ENCODE measurements at regions not wholly inside any gene's neighbourhood (a gene's known extent, or its start where the extent isn't known, plus 50 kb on each side); places are given as distances from the start of the nearest gene placed in this dataset.

DNA sequence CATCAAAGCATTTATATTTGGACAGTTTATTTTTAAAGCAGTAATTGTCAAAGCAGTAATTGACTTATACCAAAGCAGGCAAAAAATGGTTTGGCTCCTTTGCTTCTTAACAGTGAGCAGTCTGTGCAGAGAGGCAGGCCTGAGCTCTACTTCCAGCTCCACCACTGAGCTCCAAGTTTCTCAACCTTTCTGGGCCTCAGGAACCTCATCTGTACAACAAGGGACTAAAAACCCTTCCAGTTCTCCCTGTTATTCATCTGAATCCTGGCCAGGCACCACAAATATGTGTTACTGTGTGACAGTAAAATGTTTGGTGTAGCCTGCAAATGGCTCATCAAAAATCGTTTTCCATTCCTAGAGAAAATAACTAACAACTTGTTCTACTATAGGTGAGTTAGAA, 88.7 kb upstream of the TTC29 start:
- no peak overlapping the region for H3K4me3 ChIP-seq (ENCODE audit: low read depth, low read length)
- DNase-seq (ENCODE audit: low read depth): peak; percentile 32
- TF ChIP-seq CTCF (conservative IDR thresholded peaks at IDR 0.05; ENCODE audit: low read depth, low read length): no peak

DNA sequence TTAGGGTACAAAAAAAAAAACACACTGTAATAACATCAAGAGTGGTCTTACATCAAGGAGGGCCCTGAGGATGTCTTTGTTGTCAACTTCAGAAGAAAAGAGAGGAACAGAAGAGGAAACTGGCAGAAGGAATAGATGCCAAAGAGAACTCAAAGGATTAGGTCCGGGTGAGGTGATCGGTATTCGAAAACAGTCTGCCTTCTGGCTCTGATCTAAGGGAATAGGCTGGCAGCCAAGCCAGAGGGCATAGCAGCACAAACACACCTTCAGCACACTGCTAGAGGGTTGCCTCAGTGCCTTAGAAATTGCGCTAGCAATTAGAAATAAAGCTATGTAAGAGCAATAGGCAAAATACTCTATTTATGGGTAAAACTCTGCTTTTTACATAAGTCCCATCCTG, 91.4 kb upstream of the TTC29 start:
- TF ChIP-seq CTCF (conservative IDR thresholded peaks at IDR 0.05; ENCODE audit: low read depth, low read length): no peak
- no peak for DNase-seq (ENCODE audit: low read depth)
- no peak overlapping the region for H3K4me3 ChIP-seq (ENCODE audit: low read depth, low read length)

GRCh38 chr4:147039976-147040575, 94.4 kb upstream of the TTC29 start:
- no peak overlapping the region for H3K4me3 ChIP-seq (ENCODE audit: low read depth, low read length)
- no peak for TF ChIP-seq CTCF (conservative IDR thresholded peaks at IDR 0.05; ENCODE audit: low read depth, low read length)
- DNase-seq (ENCODE audit: low read depth): no peak

DNA sequence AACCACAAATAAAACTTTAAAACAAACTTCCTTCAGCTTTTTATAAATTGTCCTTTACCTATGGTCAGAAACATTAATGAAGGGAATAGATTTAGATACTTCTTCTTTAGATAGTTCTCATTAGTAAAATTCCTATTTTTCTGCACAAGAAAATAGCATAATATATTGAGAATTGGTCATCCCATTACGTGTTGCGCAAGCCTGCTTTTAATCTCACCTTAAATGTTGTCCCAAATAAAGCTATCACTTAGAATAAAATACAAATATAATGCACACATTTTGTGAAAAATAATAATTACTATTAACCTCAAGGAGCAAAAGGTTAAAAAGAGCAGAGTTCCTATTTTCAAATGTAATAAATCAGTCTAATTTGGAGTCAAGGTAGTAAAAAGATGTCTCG, 95.2 kb upstream of the TTC29 start:
- no peak for TF ChIP-seq CTCF (conservative IDR thresholded peaks at IDR 0.05; ENCODE audit: low read depth, low read length)
- no peak overlapping the region for H3K4me3 ChIP-seq (ENCODE audit: low read depth, low read length)
- no peak for DNase-seq (ENCODE audit: low read depth)

DNA sequence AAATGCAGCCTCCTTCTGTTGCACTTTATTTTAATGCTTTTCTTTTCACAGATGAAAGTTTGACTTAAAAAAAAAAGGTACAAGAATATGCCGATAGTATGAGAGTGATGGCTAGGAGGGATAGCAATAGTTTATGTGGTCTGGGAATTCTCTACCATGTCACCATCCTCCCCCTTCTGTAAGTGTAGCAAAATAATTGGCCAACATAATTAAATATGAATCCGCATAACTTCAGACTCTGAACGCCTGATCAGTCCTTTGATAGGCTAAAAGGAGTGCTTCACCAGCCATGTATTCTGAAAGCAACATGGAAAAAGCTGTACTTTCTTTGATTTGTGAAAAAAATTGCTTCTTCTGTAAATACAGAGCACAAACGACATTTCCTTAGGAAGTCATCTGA, 95.7 kb upstream of the TTC29 start:
- DNase-seq (ENCODE audit: low read depth): no peak
- H3K4me3 ChIP-seq (ENCODE audit: low read depth, low read length): no peak overlapping the region
- TF ChIP-seq CTCF (conservative IDR thresholded peaks at IDR 0.05; ENCODE audit: low read depth, low read length): no peak

DNA sequence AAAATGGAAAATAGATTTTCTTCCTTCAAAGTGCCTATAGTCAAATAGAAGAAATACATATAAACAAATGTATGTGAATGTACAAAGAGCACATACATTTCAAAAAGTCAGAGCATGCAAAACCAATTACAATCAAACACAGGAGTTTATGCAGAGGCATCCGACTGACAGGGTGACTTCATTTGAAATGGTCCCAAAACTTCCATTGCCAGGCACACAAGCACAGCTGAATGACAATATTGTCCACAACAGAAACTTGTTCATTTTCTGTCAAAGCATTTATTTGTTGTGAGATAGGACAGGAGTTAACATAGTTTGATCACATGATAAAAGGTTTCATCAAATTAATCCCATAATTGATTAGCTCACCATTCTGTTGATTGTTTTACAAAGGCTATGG, 96.4 kb upstream of the TTC29 start:
- TF ChIP-seq CTCF (conservative IDR thresholded peaks at IDR 0.05; ENCODE audit: low read depth, low read length): no peak
- H3K4me3 ChIP-seq (ENCODE audit: low read depth, low read length): no peak overlapping the region
- no peak for DNase-seq (ENCODE audit: low read depth)

GRCh38 chr4:147044241-147044640, 98.6 kb upstream of the TTC29 start:
- no peak for DNase-seq (ENCODE audit: low read depth)
- H3K4me3 ChIP-seq (ENCODE audit: low read depth, low read length): no peak overlapping the region
- TF ChIP-seq CTCF (conservative IDR thresholded peaks at IDR 0.05; ENCODE audit: low read depth, low read length): no peak
